ENCODE measurements at regions not wholly inside any gene's neighbourhood (a gene's known extent, or its start where the extent isn't known, plus 50 kb on each side); places are given as distances from the start of the nearest gene placed in this dataset.
"Not testable (repeated sequence)": the region's sequence is repeated elsewhere in the genome, so short reads cannot be mapped to it uniquely, and the experiment has no call there.

- no peak for DNase-seq (ENCODE audit: low spot score)
Measured at GRCh38 chr3:117003501-117003900, 293.9 kb downstream of the TUSC7 start.

DNA sequence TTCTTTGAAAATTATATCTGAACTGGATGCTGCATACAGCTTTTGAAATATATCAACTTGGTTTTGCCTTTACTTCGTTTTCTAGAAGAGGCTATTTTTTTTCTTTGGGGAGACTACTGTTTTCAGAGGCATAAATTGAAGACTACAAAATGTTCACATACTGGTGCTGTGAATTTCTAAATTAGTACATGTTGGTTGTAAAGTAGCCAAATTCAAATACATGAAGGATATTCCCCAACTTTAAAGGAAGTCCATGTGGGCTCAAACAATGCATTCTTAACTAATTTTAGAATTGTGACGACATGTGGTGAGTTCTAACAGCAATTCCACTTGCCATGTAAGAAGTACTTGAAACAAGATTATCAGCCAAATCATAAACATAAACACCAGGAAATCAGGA, 295.7 kb downstream of the TUSC7 start:
- DNase-seq (ENCODE audit: low spot score) = no peak

- DNase-seq (ENCODE audit: low spot score) = no peak
Measured at GRCh38 chr3:117005911-117006522, 296.4 kb downstream of the TUSC7 start.

DNA sequence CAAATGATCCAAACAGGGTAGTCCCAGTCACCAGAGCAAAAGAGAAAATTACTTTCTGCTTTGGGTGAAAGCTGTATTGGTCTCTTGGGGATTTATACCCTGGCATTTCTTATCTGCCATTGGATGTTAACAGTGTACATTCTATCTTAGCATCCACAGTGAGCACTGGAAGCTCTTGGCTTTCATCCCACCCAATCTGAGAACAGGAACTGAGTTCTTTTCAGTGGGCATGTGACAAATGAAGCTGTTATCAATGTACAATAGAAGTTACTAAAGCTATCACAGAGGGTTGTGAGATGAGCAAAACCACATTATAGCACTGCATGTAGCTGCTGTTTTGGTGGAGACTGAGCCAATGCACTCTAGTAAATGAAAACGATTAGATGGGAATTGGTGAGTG, 300.7 kb downstream of the TUSC7 start:
- DNase-seq (ENCODE audit: low spot score) = no peak

DNA sequence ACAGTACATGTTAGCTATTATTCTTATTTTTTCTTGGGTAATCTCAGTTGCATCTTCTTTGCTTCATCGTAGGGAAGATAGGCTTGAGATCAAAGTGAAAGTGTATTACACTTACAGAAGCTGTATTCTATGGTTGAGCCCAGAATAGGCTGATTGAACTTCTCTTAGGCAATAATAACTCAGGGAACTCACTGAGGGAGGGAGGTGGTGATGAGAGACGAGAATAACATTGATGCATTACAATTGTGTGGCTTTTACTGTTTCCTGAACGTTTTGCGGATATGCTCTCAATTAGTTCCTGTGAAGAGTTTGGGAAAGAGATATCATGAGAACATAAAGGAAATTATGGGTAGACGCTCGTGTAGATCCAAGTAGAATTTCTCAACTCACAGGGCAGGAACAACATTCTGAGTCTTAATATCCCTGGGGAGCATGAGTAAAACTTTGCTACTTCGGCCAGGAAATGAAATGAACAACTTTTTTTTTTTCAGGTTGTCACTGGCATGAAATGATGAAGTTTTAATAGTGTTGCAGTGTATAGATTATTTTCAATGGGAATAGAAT, 302.2 kb downstream of the TUSC7 start:
- no peak for DNase-seq (ENCODE audit: low spot score)

- DNase-seq (ENCODE audit: low spot score) = no peak
Measured at GRCh38 chr3:117016378-117016777, 306.8 kb downstream of the TUSC7 start.

GRCh38 chr3:117017135-117017894, 307.7 kb downstream of the TUSC7 start:
- DNase-seq (ENCODE audit: low spot score) = no peak

- DNase-seq (ENCODE audit: low spot score) = no peak
Measured at GRCh38 chr3:117018655-117019054, 309.1 kb downstream of the TUSC7 start.

GRCh38 chr3:117019082-117019713, 309.6 kb downstream of the TUSC7 start:
- DNase-seq (ENCODE audit: low spot score) = peak; percentile 55

GRCh38 chr3:117026401-117026800, 316.8 kb downstream of the TUSC7 start:
- DNase-seq (ENCODE audit: low spot score) = no peak

DNA sequence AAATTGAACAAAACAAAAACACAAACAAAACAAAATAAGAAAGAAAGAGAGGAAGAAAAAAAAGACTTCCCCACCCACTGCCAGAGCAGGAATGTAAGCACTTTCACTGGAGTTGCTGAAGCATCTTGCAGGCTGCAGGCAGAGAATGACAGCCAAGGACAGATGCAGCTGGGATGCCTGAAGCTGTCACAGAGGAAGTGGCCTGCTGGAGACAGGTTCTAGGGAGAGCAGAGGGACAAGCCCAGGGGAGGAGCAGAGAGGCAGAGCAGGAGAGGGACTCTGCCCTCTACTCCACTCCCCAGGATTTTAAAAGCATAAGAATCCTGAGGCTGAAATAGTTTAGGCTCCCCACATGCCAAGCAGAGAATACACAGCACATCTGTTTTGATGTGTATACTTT, 326.2 kb downstream of the TUSC7 start:
- DNase-seq (ENCODE audit: low spot score) = peak; percentile 1

- peak; percentile 13 for DNase-seq (ENCODE audit: low spot score)
Measured at GRCh38 chr3:117036259-117036799, 326.8 kb downstream of the TUSC7 start.

DNA sequence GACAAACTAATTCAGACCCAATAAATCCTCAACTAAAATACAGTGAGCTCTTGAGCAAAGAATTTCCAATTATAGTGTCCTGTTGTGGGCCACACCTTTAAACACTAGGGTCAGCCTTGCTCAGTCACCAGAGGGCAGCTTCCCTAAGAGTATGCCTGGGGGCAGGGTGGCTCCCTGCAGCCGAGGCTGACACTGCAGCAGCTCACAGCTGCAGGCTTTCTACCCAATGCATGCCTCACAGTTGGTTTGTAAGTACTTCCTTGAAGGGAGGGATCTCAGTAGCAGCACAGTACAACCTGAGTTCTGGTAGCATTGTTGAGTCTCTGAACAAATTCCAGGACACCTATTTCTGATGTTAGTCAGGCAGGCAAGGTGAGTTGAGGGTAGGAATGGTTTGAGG, 335.6 kb downstream of the TUSC7 start:
- no peak for DNase-seq (ENCODE audit: low spot score)

DNA sequence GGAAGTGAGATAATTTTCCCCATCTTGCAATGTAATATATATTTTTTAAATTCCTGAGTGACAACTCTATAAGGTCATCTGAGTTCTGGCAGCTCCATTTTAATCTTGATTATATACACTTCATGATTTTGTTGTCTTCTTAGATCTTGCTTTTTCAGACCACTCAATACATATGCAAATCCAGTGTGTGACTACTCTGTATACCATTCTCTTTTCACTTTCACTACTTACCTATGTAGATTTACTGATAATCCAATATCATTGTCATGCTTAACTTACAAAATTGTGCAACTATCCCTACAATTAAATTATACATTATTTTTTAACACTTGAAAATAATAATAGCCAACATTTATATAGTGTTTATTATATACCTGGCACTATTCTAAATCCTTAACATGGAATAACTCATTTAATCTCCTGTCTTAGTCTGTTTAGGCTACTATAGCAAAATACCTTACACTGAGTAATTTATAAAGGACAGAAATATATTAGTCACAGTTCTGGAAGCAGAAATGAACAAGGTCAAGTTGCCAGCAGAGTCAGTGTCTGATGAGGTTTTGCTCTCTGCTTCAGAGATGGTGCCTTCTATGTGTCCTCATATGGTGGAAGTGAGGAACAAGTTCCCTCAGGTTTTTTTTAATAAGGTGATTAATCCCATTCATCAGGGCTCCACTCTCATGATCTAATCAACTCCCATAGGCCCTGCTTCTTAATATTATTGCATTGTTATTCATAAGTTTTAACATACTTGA, 338.5 kb downstream of the TUSC7 start:
- DNase-seq (ENCODE audit: low spot score) = no peak

GRCh38 chr3:117052395-117052794, 342.8 kb downstream of the TUSC7 start:
- peak; percentile 6 for DNase-seq (ENCODE audit: low spot score)

GRCh38 chr3:117054556-117054955, 345.0 kb downstream of the TUSC7 start:
- no peak for DNase-seq (ENCODE audit: low spot score)

DNA sequence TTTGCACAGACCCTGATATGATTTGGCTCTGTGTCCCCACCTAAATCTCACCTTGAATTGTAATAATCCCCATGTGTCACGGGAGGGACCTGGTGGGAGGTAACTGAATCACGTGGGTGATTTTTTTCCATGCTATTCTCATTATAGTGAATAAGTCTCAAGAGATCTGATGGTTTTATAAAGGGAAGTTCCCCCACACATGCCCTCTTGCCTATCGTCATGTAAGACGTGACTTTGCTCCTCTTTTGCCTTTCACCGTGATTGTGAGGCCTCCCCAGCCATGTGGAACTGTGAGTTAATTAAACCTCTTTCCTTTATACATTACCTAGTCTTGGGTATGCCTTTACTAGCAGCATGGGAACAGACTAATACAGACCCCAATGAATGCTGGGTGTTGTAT, 347.4 kb downstream of the TUSC7 start:
- not testable (repeated sequence) for DNase-seq (ENCODE audit: low spot score)

DNA sequence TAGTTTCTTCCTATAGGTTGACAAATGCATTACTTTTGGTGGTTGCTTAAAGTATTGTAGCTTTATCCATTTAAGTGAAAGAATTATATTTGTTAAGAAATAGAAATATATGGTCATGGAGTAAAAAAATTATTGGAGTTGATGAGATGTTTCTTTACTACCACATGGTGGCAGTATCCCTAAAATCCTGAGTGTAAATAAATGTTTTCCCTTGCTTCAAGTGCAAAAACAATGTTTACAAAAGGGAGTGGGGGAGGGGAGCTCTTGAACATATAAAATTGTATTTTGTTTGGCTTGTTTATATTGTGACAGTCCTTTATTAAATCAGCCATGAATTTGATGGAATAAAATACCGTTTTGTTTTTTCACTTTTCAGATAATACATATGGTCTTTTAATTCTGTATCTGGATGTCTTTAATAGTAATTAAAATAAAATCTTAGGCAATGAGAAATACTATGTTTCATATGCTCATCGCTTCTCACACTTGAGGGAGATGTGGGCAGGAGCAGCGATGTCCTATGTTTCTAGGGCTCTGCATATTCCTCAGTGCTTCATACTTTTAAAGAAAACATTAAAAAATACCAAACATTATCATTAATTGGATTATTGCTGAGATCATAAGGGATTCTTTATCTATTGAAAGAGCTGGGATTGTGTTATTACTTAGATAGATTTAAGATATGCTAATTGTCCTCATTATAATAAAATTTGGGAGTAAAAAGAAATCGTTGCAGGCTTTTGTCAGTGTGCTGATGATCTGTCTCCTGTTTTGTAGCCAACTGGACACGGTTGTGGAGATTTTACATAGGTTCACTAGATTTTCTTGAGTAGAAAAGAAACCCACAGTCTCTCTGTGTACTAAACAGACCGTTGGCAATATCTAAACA, 349.7 kb downstream of the TUSC7 start:
- DNase-seq (ENCODE audit: low spot score) = peak; percentile 15

DNA sequence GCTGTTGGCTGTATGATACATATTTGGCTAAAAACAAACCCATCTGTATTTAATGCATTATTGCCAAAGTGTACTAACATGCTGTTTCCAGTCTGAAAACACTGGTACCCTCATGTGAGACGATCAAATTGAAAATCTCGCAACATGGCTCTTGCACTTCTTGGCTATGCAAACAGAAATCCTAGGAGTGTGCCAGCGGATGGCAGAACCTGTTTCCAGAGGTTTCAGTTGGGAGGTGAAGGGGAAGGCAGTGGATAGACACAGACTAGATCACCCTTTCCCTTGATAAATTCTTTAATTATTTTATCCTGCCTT, 350.3 kb downstream of the TUSC7 start:
- DNase-seq (ENCODE audit: low spot score) = no peak

DNA sequence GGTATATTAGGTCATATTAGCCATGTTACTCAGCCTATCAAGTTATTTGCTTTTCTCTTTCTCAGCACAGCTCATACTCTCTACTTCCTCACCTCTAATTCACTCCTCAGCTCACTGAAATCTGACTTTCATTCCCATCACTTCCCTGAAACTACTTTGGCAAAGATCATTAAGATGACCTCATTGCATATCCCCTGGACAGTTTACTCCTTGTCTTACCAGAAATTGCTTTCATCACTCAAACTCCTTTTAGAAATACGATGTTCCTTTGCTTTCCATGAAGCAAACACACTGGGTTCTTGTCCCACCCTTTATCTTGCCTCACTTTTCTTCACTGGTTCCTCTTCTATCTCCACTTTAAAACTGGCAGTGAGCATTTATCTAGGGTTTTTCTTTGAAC, 354.4 kb downstream of the TUSC7 start:
- DNase-seq (ENCODE audit: low spot score) = no peak

GRCh38 chr3:117068301-117068700, 358.7 kb downstream of the TUSC7 start:
- no peak for DNase-seq (ENCODE audit: low spot score)
